ENCODE measurements at regions not wholly inside any gene's neighbourhood (a gene's known extent, or its start where the extent isn't known, plus 50 kb on each side); places are given as distances from the start of the nearest gene placed in this dataset.
A peak's percentile ranks its signal among the peaks of the same experiment; 100 is the strongest.

DNA sequence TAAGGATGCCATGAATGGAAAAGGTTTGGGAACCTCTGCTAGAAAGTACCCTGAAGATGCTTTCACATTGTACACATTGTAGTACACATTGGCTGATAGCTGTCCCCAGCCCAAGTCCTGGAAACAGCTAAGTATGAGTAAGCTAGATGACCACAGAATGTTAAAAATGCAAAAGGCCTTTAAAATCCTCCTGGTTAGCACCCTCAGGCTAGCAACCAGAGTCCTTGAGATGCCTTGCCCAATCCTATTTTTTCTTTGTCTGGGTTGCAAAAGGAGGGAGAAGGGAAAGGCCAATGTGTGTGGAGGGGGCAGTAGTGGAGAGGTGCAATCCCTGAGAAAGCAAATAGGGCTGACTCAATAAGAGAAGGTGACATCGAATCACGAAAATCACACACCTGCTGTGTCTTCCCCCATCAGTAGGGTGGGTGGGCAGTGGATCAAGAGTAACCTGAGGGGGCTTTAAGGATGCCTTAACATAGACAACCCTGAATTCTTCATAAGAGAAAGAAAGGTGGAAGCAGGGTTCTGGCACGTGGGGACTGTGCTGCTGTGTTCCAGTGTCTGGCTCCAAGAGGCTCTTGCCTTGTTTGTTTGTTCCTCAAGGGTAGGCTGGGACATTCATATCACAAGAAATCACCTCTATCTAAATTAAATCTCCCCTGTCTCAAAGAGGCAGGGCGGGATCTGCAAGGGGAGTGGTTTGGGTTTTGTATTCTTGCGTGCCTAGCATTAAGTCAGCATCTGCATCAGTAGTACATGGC lies 266.2 kb upstream of the PLXNA2 start:
- DNase-seq: no peak

DNA sequence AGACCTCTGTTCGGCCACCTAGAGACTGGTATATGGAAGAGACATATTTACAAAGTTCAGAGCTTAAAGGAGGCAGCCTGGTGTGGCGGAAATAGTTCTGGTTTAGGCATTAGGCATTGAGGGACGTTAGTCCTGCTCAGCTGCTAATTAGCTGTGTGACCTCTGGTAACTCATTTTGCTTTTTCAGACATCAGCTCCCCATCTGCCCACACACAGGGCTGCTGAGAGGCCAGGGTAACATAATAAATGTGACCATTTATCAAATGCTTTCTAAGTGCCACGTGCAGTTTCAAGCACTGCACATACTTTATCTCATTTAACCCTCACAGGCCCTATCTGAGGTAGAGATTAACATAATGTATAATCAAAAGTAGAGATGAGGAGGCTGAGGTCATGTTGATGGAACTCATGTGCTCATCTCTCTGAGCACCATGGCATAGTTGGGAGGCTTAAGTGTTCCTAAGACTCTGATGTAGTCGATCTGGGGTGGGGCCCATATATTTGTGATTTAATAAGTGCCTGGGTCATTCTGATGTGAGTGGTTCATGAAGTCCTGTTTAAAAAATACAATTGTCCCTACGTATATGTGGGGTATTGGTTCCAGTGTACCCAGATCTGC lies 267.2 kb upstream of the PLXNA2 start:
- no peak for DNase-seq

DNA sequence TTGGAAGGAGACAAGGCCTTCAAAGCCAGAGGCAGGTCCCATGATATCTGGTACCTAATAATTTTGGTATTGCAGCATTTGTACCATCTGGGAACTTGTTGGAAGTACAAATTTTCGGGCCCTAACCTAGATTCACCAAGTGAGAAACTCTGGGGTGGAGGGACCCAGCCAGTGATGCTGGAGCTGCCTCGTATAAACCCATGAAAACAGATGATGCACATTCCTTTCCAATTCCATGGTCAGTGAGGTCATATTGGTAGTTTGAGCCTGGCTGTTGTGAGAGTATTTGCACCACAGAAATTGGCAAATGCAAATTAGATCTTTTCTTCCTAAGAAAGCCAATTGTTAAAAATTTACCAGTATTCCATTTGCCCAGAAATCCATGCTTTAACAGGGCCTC lies 269.6 kb upstream of the PLXNA2 start:
- no peak for DNase-seq

DNA sequence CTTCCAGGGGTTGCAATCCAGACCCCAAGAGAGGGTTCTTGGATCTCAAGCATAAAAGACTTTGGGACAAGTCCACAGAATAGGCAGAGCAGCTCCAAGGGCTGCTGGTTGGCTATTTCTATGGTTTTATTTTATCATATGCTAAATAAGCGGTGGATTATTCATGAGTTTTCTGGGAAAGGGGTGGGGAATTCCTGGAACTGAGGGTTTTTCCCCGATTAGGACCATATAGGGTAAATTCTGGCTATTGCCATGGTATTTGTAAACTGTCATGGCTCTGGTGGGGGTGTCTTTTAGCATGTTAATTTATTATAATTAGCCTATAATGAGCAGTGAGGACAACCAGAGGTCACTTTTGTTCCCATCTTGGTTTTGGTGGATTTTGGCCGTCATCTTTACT lies 270.9 kb upstream of the PLXNA2 start:
- no peak for DNase-seq

DNA sequence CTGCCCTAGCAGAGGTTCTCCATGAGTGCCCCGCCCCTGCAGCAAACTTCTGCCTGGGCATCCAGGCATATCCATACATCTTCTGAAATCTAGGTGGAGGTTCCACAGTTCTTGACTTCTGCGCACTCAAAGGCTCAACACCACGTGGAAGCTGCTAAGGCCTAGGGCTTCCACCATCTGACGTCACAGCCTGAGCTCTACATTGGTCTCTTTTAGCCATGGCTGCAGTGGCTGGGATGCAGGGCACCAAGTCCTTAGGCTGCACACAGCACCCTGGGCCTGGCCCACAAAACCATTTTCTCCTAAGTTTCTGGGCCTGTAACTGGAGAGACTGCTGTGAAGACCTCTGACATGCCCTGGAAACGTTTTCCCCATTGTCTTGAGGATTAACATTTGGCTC lies 272.6 kb upstream of the PLXNA2 start:
- no peak for DNase-seq

DNA sequence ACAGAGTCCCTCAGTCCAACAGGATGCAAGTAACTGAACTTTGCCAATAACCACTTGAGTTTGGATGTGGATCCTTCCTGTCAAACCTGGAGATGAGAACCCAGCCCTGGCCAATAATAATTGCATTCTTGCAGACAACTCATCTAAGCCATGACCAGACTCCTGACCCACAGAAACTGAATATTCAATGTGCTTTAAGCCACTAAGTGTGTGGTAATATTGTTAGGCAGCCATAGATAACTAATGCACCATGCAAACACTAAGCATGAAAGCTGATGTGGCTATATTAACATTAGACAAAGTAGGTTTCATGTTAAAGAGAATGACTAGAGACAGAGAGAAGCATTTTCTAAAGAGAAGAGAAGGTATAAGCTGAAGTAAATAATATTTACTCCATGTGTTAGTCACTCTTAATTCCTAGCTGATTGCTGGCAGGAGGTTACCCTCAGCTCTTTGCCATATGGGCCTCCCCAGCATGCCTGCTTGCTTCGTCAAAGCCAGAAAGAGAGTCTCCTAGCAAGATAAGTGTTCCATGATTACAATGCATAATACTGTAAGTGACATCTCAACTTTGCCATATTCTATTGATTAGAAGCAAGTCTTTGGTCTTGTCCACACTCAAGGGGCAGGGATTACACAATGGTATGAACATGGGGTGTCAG lies 276.4 kb upstream of the PLXNA2 start:
- no peak for DNase-seq

DNA sequence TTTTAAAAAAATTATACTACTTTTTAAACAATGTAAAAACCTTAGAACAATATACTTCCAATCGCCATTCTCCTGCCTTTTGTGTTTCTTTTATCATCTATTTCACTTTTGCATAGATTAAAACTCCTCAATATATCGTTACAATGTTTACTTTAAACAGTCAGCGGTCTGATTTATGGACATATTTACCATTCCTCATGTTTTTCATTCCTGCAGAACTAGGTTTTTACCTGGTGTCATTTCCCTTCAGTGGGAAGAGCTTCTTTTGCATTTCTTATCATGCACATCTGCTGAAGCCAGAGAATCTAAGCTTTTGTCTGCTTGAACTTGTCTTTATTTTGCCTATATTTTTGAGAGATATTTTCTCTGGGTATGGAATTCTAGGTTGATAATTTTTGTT lies 277.4 kb upstream of the PLXNA2 start:
- DNase-seq: no peak

DNA sequence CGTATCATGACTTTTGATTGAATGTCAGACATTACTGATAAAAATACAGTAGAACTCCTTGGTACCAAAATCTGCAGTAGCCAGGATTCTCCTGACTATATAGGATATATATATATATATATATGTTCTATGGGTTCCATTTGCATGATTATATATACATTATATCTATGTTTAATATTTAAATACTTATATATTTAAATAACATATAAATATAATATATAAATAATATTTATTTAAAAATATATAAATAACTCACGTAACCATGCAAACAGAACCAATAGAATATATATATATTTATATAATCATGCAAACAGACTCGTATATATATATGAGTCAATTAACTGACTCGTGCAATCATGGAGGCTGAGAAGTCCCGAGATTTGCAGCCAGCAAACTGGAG lies 278.8 kb upstream of the PLXNA2 start:
- no peak for DNase-seq

DNA sequence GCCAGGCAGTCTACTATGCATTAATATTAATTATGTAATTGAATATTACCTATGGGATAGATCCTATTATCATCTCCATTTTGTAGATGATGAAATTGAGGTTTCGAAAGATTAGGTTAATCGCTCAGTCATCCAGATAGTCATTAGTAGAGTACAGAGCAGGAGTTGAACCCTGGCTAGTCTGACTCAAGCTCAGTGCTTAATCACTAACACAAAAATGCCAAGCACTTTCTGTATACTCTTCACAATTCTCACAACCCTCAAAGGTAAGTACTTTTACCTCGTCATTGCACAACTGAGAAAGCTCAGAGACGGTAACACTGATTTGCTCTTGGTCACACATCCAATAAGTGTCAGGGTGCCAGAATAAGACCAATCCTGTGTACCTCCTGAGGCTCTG lies 280.2 kb upstream of the PLXNA2 start:
- no peak for DNase-seq

DNA sequence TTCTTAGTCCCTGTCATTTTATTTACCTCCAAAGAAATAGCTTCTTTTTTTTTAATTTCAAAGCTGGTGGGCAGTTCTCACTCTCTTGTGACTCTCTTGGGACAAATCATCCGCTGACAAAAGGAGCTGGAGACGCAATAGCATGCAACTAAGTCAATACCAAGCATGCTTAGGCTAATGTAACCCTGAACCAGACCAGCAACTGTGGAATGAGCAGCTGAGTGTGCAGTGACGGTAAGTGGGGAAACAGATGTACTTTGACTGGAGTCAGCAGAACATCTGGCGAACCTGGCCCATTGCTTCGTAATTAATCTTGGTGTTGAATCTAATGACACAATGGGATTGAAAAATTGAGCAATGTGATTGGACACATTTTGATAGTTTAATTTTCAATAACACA lies 280.7 kb upstream of the PLXNA2 start:
- no peak for DNase-seq

DNA sequence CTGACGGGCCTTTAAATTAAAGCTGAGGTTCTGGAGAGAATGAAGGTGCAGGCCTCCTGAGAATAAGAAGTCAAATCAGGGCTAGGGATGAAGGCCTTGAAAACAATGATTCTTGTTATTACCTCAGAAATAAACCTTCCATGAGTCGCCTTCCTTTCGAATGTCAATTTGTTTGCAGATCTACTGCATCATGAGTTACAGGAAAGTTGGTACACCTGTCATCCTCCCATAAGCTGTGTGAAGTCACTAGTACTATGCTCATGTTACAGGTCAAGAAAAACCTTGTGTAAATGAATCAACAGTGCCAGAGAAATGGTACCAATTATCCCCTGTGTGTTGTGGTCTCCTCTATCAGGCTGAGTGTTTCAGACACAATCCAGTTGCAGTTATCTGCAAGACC lies 281.2 kb upstream of the PLXNA2 start:
- no peak for DNase-seq

DNA sequence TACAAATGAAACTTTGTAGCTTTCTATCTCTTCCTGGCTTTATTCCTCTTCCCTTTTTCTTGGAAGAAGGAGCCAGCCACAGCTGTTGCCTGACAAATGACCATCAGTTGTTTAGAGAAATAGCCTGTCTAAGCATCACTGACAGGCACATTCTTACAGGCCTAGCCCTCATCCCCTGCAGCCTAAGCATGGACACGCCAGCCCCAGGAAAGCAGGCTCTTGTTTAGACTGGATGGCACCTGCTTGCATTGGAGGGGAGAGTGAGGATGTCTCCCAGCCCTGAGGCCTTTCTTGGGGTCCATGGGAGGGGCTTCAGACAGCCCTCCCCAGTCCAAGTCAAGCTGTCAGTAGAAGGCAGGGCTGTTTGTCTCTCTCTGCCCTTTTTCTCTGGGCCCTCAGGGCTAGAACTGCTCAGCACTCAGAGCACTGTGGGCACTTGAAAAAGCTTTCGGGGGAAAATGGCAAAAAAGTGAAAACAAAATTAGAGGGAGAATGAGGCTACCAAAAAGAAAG lies 282.5 kb upstream of the PLXNA2 start:
- DNase-seq: no peak

DNA sequence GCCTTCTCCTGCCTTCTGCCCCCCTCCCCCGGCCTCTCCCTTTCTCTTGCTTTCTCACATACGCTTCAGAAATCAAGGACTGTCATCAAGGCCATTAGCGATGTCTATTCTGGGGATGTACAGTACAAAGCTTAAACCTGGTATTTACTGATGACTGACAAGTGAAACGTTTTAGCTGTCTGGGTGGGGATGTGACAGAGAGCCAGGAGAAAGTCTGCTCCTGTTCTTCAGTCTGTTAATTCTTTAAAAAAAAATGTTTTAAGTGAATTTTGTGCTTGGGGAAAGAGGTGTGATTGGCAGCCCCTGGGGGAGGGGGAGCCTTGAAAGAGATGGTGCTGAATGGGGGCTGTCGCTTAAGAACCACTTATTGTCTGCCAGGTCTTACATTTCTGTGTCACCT lies 283.0 kb upstream of the PLXNA2 start:
- no peak for DNase-seq

DNA sequence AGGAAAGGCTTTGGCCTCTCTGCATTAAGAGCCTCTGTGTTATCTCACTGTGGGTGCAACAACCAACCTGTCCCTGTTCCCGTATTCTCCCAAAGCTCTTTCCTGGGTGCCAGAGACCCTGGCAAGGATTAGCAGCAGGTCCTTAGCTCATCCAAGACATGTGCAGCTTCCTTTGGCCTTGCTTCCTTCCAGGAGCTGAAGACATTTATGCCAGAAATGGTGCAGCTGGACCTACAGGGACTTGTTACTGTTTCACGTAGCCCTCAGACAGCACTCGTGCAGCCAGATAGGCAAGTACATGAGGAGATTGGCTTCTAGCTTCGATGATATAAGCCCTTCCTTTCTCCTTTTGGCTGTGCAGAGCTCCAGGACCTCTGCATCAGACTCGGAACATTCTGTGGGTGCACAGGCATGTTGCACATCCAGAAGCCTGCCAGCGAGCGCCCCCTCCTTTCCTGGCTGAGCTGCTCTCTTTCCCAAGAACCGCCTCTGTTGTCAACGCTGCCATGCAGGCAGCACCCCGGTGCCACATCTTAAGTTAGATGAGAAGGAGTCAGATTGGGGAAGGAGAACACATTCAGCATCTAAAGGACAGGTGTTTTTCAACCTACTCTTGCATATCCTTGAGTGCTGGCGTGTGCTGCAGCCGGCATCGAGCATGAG lies 284.5 kb upstream of the PLXNA2 start:
- peak in 50 of 58 donors; percentile 2 to 91 (median 53) for DNase-seq

DNA sequence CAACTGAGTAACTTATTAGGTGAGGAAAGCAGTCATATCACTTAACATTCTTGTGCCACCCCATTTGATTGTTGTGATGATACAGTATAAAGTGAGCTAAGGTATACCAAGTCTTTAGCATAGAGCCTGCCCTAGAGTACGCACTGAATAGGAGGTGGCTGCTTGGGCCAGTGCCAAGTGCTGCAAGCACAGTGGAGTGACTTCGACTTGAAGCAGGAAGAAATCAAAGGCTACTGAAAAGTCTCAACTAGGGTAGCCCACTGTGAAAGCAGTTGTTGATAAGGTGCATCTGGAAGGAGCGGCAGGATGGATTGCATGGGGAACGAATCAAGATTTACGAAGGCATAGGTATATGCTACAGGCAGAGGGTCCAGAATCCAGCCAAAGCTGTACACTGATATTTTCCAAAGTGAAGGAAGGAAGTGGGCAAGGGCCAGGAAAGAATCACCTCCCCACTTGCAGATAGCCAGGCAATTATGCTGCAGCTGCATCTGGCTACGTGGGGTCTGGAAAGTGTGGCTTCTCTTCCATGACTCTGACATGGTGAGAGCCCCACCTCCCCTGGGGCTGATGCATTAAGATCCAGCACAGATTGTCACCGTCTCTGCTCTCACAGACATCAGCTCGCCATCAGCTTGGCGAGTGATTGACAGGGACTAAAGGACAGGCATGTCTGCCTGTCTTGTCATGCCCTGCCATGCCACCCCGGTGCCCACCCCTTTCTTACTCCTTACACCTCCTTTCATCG lies 287.0 kb upstream of the PLXNA2 start:
- DNase-seq: no peak

DNA sequence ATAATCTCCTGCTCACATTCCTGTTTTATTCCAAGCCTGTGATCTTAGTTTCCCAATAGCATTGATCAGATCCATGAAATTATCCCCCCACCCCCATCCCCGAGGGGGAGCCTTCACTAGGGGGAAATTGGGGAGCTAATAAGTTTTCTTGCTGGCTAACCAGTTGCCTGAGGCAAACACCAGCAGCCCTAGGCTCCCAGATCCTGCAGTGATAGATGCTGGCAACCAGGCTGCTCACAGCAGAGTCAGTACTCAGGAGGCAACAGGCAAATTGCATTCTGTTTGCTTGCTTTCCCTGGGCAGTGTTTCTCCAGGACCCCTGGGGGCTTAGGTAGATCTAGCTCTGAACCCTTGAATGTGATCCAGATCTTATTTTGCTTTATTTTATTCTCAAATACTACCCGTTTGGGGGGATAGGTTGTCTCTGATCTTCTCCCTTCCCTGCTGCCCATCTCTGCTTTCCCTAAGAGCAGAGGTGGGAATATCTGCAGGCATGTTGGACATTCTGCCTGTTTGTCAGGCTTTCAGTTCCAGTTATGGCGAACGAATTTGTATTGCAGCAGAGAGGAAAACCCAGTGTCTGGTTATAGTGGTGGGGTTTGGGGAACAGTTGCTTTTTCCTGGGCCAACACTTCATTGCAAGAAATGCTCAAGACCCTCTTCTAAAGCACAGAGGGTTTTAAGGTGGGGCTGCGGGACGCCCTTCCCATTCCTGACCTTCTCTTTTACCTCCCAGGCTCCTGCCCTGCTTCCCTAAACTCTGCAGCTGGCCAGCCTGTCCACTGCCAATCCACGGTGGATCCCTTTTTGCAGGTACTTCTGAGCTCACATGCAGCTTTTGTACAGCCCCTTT lies 289.8 kb upstream of the PLXNA2 start:
- no peak for DNase-seq

DNA sequence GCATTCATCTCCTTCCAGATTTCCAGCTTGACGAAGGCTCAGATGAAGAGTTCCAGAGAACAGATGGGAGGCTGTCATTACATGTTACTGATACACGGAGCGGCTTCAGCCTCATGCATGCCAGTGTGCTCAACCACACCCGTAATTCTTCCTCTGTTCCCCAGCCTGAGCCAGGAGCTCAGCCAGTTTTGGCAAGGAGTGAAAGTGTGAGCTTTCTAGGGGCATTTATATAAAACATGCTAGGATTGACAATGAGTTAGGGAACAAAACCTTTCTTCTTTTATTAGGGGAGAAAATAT lies 290.4 kb upstream of the PLXNA2 start:
- peak in 21 of 58 donors; percentile 2 to 41 (median 18) for DNase-seq

DNA sequence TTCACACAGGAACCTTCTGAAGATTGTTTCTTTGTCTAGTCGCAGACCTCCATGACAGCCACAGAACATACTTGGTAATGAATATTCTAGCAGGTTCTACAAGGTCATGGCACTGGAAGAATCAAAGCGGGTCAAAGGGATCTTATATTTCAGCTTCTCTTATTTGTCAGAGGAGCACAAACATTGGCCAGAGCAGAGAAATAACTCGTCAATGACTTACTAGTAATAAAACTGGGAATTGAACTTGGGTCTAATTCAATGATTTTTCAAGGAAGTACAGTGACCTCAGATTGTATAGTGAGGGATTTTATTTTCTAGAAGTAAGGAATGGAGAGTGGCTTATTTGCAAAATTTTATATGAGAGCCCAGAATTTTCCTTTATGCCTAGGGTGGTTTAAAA lies 290.8 kb upstream of the PLXNA2 start:
- DNase-seq: no peak

DNA sequence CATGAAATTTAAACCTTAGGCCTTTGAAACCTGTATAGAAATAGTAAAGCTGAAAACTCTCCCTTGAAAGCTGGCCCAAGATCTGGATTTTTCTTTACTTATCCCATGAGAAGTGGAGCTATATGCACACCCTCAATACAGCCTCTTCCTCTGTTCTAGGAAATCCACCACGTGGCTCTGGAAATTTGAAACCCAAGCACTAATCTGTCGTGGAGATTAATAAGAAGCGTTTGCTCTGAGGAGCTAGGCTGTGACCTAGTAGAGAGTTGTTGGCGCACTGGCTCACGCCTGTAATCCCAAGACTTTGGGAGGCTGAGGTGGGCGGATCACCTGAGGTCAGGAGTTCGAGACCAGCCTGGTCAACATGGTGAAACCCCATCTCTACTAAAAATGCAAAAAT lies 291.3 kb upstream of the PLXNA2 start:
- DNase-seq: no peak

DNA sequence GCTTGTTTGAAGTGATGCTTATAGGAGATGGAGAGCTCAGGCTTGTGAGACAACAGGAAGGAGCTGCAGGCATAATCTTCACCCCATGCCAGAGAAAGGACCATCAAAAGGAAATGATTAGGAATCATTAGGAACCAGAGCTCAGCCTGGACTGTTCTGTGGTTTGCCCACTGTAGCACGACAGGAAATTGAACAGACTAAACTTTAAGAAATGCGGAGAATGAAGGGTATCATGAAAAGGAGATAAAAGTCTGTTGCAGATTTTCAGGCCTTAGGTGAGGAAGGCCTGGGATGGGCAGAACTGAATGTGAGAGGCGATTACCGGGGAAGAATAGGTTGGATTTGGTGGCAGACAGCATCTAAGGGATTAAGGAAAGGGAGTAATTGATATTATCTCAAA lies 292.0 kb upstream of the PLXNA2 start:
- no peak for DNase-seq

DNA sequence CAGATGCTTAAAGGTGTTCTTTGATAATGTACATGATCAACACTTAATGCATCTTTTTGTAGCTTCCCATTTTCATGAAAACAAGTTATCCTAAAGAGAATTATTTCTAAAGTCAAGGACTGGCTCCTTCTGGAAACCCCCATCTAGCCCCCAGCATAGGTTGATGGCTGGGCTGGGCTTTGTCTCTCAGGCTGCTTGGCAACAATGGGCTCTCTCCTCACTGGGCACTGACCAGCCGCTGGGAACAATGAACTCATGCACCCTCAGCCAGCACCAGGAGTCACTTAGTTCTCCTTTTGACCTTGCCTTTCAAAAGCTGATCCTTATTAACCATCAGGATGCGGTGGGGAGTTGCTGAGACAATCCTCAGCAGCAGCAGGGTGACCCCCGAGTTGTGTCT lies 293.0 kb upstream of the PLXNA2 start:
- no peak for DNase-seq
